ENCODE measurements at regions not wholly inside any gene's neighbourhood (a gene's known extent, or its start where the extent isn't known, plus 50 kb on each side); places are given as distances from the start of the nearest gene placed in this dataset.

DNA sequence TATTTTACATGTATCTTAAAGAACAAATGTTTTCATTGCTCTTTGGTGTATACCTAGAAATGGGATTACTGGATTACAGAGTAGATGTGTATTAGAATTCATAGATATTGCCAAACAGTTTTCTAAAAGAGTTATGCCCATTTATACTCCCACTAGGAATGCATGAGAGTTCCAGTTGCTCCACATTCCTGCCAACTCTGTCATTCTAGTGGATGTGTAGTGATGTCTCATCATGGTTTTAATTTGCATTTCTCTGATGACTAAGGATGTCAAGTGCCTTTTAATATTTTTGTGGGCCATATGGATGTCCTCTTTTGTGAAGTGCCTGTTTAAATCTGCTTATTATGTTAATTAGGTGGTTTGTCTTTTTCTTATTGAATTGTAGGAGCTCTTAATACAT, 65.6 kb upstream of the BMP2K start:
- TF ChIP-seq, protein P1, sequence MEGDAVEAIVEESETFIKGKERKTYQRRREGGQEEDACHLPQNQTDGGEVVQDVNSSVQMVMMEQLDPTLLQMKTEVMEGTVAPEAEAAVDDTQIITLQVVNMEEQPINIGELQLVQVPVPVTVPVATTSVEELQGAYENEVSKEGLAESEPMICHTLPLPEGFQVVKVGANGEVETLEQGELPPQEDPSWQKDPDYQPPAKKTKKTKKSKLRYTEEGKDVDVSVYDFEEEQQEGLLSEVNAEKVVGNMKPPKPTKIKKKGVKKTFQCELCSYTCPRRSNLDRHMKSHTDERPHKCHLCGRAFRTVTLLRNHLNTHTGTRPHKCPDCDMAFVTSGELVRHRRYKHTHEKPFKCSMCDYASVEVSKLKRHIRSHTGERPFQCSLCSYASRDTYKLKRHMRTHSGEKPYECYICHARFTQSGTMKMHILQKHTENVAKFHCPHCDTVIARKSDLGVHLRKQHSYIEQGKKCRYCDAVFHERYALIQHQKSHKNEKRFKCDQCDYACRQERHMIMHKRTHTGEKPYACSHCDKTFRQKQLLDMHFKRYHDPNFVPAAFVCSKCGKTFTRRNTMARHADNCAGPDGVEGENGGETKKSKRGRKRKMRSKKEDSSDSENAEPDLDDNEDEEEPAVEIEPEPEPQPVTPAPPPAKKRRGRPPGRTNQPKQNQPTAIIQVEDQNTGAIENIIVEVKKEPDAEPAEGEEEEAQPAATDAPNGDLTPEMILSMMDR (IDR thresholded peaks at IDR 0.05), result no peak
- TF ChIP-seq EZH2 (IDR thresholded peaks at IDR 0.05), result no peak
- TF ChIP-seq EZH2phosphoT487 (IDR thresholded peaks at IDR 0.05), result no peak

Data from neural progenitor cell (in vitro differentiated cells).